NT2/D1 (cell line): ENCODE measurements at regions not wholly inside any gene's neighbourhood (a gene's known extent, or its start where the extent isn't known, plus 50 kb on each side); places are given as distances from the start of the nearest gene placed in this dataset.

Experiments used
- DNase-seq: peaks from one replicate; pipeline ENCODE4 v3.0.0-alpha.2; 2011; ENCODE audit warnings: low read depth, low spot score
- H3K27me3 ChIP-seq: 2 replicates; pipeline ENCODE4 v1.6.0; 2011; ENCODE audit warnings: mild to moderate bottlenecking; ENCODE audit not compliant: insufficient read length, insufficient read depth
- H3K36me3 ChIP-seq: 2 replicates; pipeline ENCODE4 v1.6.1; 2011; ENCODE audit warnings: mild to moderate bottlenecking, low read length, mixed read lengths; ENCODE audit not compliant: insufficient read depth, insufficient read length
- H3K4me1 ChIP-seq: 2 replicates; pipeline ENCODE4 v1.5.1; 2011; ENCODE audit not compliant: insufficient read depth, insufficient read length
- H3K4me3 ChIP-seq: 2 replicates; pipeline ENCODE4 v1.5.1; 2011; ENCODE audit warnings: low read depth; ENCODE audit not compliant: insufficient read length
- H3K9ac ChIP-seq: 2 replicates; pipeline ENCODE4 v1.6.0; 2011; ENCODE audit warnings: low read depth; ENCODE audit not compliant: insufficient read length
- H3K9me3 ChIP-seq: 2 replicates; pipeline ENCODE4 v1.5.1; 2011; ENCODE audit warnings: mild to moderate bottlenecking, low read length; ENCODE audit not compliant: insufficient read depth
- SUZ12 ChIP-seq: IDR thresholded peaks from 2 replicates; pipeline ENCODE4 v1.6.1; 2011; ENCODE audit not compliant: insufficient read length, insufficient read depth; ENCODE audit errors: extremely low read depth
- YY1 ChIP-seq: IDR thresholded peaks from 2 replicates; pipeline ENCODE4 v1.6.1; 2011; ENCODE audit not compliant: insufficient read length, insufficient read depth
- ZNF274 ChIP-seq: IDR thresholded peaks from 2 replicates; pipeline ENCODE4 v1.6.1; 2011; ENCODE audit warnings: mild to moderate bottlenecking, low read depth, low read length

DNA sequence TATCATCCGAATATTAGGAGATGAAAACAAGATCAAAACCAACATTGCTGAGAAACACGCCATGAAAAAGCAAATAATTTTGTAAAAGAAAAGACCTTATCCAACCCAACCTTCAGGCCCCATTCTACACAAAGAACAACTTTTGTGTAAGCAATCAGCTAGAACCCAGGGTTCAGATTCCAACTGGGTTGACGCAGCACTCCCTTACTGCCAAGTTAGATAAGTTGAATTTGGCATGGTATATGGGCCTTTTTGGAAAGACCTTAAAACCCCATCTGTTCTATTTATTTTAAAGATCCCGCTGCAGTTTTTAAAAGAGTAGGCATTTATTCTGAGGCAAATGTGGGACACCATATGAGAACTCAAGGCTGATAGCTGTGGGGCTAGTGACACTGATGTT is 2033.8 kb upstream of the WWC1 start:
- no peak overlapping the region for H3K9ac ChIP-seq
- DNase-seq = no peak
- no peaks in the 10 kb centered on the region for H3K4me1 ChIP-seq
- H3K9me3 ChIP-seq = no peaks in the 10 kb centered on the region
- no peak for TF ChIP-seq SUZ12
- no peaks in the 10 kb centered on the region for H3K27me3 ChIP-seq
- H3K4me3 ChIP-seq = no peak overlapping the region
- H3K36me3 ChIP-seq = no peaks in the 10 kb centered on the region

DNA sequence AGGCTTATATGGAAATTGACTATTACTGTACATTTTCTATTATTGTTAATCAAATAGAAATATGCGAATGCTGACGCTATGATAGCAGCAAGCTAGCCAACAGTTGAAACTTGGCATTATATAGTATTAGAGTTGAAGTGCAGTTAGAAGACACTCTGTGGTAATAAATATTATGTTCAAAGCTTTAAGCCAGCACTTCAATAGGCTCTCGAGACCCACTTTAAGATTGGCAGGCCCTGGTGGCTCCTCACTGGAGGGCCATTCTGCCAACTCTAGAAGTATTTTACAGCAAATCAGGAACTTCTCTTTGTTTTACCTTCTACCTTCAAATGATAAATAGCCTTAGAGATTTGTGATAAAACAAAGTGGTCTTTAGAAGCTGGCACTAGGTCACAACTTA is 2029.0 kb upstream of the WWC1 start:
- TF ChIP-seq ZNF274 (no peak), SUZ12 (no peak), YY1 (no peak)
- Histone ChIP-seq H3K9ac (no peak overlapping the region), H3K9me3 (no peaks in the 10 kb centered on the region), H3K4me3 (no peak overlapping the region), H3K36me3 (no peaks in the 10 kb centered on the region), H3K4me1 (no peaks in the 10 kb centered on the region), H3K27me3 (no peaks in the 10 kb centered on the region)
- no peak for DNase-seq

DNA sequence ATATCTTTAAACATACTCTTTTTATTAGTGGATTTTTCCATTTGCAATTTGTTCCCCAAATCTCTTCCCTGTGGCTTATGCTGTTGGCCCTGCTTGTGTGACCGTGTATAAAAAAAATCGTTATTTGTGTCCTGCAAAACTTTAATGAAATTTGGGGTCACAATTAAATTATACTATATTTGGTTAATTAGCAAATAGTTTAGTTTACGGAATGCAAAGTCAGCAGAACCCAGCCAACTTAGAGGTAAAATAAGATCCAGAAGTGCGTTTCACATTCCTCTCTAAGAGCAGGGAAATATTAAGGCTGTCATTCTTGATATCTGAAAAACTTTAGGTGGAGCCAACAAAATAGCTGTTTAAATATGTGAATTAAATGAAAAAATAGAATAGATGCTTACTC is 2023.5 kb upstream of the WWC1 start:
- Histone ChIP-seq H3K9ac (no peak overlapping the region), H3K27me3 (no peaks in the 10 kb centered on the region), H3K4me3 (no peak overlapping the region), H3K9me3 (no peaks in the 10 kb centered on the region), H3K36me3 (no peaks in the 10 kb centered on the region), H3K4me1 (no peaks in the 10 kb centered on the region)
- no peak for DNase-seq
- no peak for TF ChIP-seq SUZ12

DNA sequence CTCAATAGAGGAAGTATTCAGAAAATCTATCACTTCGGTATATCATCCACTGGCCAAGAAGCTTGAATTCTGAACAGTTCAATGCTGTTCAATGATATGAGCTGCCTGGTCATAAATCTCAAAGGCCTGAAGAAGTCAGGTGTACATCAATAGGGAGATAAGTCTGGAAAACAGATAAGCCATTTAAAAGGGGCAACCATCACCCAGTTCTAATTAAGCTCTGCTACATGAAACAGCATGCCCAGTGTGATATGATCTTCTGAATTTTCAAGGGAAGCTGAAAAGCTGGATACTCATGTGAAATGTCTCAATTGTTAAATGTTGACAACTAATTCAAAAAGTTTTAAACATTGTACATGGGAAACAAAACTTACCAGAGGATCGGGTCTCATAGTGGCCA is 2020.7 kb upstream of the WWC1 start:
- TF ChIP-seq ZNF274 = no peak
- no peak for TF ChIP-seq SUZ12
- no peak for TF ChIP-seq YY1
- Histone ChIP-seq H3K4me1 (no peaks in the 10 kb centered on the region), H3K9me3 (no peaks in the 10 kb centered on the region), H3K4me3 (no peak overlapping the region), H3K9ac (no peak overlapping the region), H3K27me3 (no peaks in the 10 kb centered on the region), H3K36me3 (no peaks in the 10 kb centered on the region)
- no peak for DNase-seq

DNA sequence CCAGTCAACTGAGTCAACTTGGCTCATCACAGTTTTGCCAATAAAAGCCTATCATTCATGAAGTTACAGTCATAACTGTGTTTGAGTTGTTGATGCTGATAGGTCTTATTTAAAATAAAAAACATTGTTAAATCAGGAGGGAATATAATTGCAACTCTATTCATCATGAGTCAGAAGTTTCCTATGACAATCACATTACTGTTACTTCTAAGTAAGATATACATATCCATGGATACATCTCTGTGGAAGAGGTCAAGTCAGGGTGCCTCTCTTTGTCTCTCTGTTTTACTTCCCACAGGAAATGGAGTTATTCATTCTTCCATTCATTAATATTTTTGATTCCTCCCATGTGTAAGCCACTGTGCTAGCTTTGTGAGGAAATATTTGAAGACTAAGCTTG is 2015.4 kb upstream of the WWC1 start:
- Histone ChIP-seq H3K4me3 (no peak overlapping the region), H3K27me3 (no peaks in the 10 kb centered on the region), H3K36me3 (no peaks in the 10 kb centered on the region), H3K9me3 (no peaks in the 10 kb centered on the region), H3K9ac (no peak overlapping the region), H3K4me1 (no peaks in the 10 kb centered on the region)
- DNase-seq = no peak
- no peak for TF ChIP-seq ZNF274
- TF ChIP-seq YY1 = no peak
- no peak for TF ChIP-seq SUZ12

DNA sequence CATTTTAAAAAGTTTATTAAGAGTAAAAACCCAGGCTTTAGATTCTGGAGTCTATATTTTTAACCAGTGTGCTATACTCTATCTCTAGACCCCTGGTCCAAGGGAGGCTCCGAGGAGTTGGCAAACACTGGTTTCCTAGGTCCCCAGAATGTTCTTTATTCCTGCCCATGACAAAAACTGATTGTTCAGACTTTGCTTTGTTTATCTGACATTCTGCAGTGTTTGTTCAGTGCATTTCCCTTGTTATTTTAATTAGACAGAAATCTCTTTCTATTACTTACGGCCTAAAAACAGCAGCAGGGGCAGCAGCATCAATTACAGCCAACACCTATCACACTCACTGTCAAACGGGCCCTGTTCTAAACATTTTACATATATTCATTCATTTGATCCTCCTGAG is 2011.6 kb upstream of the WWC1 start:
- no peaks in the 10 kb centered on the region for H3K27me3 ChIP-seq
- H3K9ac ChIP-seq = no peak overlapping the region
- no peak for TF ChIP-seq SUZ12
- no peak for TF ChIP-seq ZNF274
- TF ChIP-seq YY1 = no peak
- H3K4me1 ChIP-seq = no peaks in the 10 kb centered on the region
- H3K4me3 ChIP-seq = no peak overlapping the region
- H3K36me3 ChIP-seq = no peaks in the 10 kb centered on the region
- no peaks in the 10 kb centered on the region for H3K9me3 ChIP-seq
- DNase-seq = no peak

DNA sequence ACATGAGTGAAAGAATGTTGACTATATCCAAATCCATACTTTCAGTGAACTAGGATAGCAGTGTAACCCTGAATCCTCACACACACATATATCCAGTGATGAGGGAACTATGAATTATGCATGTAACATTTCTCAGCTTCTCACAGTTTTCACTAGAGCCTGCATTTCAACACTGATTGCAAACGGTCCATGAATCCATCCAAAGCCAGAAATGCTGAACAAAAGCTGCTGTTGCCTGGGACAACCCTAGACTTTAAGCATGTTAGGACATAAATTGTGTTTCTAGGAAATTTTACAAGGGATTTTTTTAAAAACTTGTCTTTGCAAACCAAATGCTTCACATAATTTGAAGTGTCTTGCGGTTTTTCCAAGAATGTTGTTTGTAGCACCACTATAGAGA is 2010.0 kb upstream of the WWC1 start:
- DNase-seq = no peak
- H3K36me3 ChIP-seq = no peaks in the 10 kb centered on the region
- no peaks in the 10 kb centered on the region for H3K27me3 ChIP-seq
- H3K4me3 ChIP-seq = no peak overlapping the region
- H3K9ac ChIP-seq = no peak overlapping the region
- TF ChIP-seq SUZ12 (no peak), ZNF274 (no peak), YY1 (no peak)
- no peaks in the 10 kb centered on the region for H3K4me1 ChIP-seq
- no peaks in the 10 kb centered on the region for H3K9me3 ChIP-seq

DNA sequence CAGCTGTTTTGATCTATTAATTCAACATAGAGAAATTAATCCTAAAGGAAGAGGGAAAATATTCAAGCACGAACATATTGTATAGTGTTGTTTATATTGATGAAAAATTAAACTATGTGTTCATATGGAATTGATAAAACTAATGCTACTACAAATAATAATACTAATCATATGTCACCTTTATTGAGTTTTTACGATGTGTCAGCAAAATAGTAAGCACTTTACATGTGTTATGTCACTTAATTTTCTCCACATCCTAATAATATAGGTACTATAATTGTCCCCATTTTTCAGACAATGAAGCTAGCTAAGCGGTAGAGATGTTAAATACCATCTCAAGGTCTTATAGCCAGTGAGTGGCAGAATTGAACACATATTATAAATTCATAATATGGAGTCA is 2008.5 kb upstream of the WWC1 start:
- Histone ChIP-seq H3K4me1 (no peaks in the 10 kb centered on the region), H3K27me3 (no peaks in the 10 kb centered on the region), H3K4me3 (no peak overlapping the region), H3K9me3 (no peaks in the 10 kb centered on the region), H3K9ac (no peak overlapping the region), H3K36me3 (no peaks in the 10 kb centered on the region)
- DNase-seq = no peak
- no peak for TF ChIP-seq ZNF274
- no peak for TF ChIP-seq SUZ12
- TF ChIP-seq YY1 = no peak
